Right hindlimb (tissue), 1 donor: ENCODE measurements at regions not wholly inside any gene's neighbourhood (a gene's known extent, or its start where the extent isn't known, plus 50 kb on each side); places are given as distances from the start of the nearest gene placed in this dataset.

Experiments
- DNase-seq: peaks from one replicate; pipeline ENCODE4 v3.0.0-alpha.2; 2018

- DNase-seq: no peak
Observed at GRCh38 chr4:115883231-115883630, 769.8 kb upstream of the NDST4 start.

- DNase-seq: no peak
Observed at GRCh38 chr4:115873048-115873447, 759.6 kb upstream of the NDST4 start.

- no peak for DNase-seq
Observed at GRCh38 chr4:115871596-115871995, 758.2 kb upstream of the NDST4 start.

- DNase-seq: no peak
Observed at GRCh38 chr4:115866364-115866896, 753.0 kb upstream of the NDST4 start.

GRCh38 chr4:115865736-115866135, 752.3 kb upstream of the NDST4 start:
- peak; percentile 34 for DNase-seq

- DNase-seq: no peak
Observed at GRCh38 chr4:115852767-115853091, 739.3 kb upstream of the NDST4 start.

GRCh38 chr4:115851918-115852766, 738.7 kb upstream of the NDST4 start:
- DNase-seq: peak; percentile 16

GRCh38 chr4:115850799-115851509, 737.5 kb upstream of the NDST4 start:
- no peak for DNase-seq

GRCh38 chr4:115844180-115844579, 730.8 kb upstream of the NDST4 start:
- no peak for DNase-seq

GRCh38 chr4:115841871-115842270, 728.5 kb upstream of the NDST4 start:
- DNase-seq: no peak

GRCh38 chr4:115834441-115834840, 721.0 kb upstream of the NDST4 start:
- no peak for DNase-seq

- no peak for DNase-seq
Observed at GRCh38 chr4:115824630-115825029, 711.2 kb upstream of the NDST4 start.

GRCh38 chr4:115803825-115804224, 690.4 kb upstream of the NDST4 start:
- no peak for DNase-seq

- no peak for DNase-seq
Observed at GRCh38 chr4:115790812-115791211, 677.4 kb upstream of the NDST4 start.

- DNase-seq: no peak
Observed at GRCh38 chr4:115781528-115782146, 668.2 kb upstream of the NDST4 start.

- no peak for DNase-seq
Observed at GRCh38 chr4:115780835-115781234, 667.4 kb upstream of the NDST4 start.

GRCh38 chr4:115780268-115780667, 666.8 kb upstream of the NDST4 start:
- DNase-seq: no peak

GRCh38 chr4:115770046-115770543, 656.7 kb upstream of the NDST4 start:
- no peak for DNase-seq

- no peak for DNase-seq
Observed at GRCh38 chr4:115769396-115769795, 656.0 kb upstream of the NDST4 start.

- no peak for DNase-seq
Observed at GRCh38 chr4:115763051-115763450, 649.6 kb upstream of the NDST4 start.

GRCh38 chr4:115759231-115759630, 645.8 kb upstream of the NDST4 start:
- no peak for DNase-seq

- DNase-seq: no peak
Observed at GRCh38 chr4:115749404-115749803, 636.0 kb upstream of the NDST4 start.

GRCh38 chr4:115740806-115741205, 627.4 kb upstream of the NDST4 start:
- DNase-seq: no peak
